HepG2 (cell line): ENCODE measurements at regions not wholly inside any gene's neighbourhood (a gene's known extent, or its start where the extent isn't known, plus 50 kb on each side); places are given as distances from the start of the nearest gene placed in this dataset.

Experiments
- ATAC-seq: fragments of 200-7000 bp; cut with Tn5 transposase; 3 replicates; pipeline ENCODE4 v1.9.1; 2020; ENCODE audit warnings: mild to moderate bottlenecking, moderate library complexity
- BruUV-seq: library from RNA; stranded (reverse); fragments of 400-500 nt; replicated peaks from 2 replicates; lab custom pipeline; 2021; lab: Mats Ljungman, UMichigan
- CTCF ChIA-PET: fragments of 300-600 bp; formaldehyde crosslinking; extraction: SDS; loops from one replicate; lab custom pipeline; 2021; ENCODE audit warnings: low total read pairs, inconsistent platforms, low intra/inter-chr PET ratio; lab: Yijun Ruan, JAX
- POLR2A ChIA-PET: fragments of 350-600 bp; sonication (Branson Sonifier 250); formaldehyde crosslinking; loops from one replicate; lab custom pipeline; 2020; ENCODE audit warnings: antibody characterized with exemption, inconsistent platforms; lab: Yijun Ruan, JAX
- DNase-seq: peaks from one replicate; pipeline ENCODE4 v3.0.0-alpha.2; 2015; ENCODE audit warnings: low spot score
- FAIRE-seq: peaks from 3 replicates; lab custom pipeline; 2011; peaks lifted over from hg19 to GRCh38; lab: Jason Lieb, UNC
- H2AFZ ChIP-seq: one replicate; pipeline ENCODE4 v1.6.1; 2011; ENCODE audit warnings: low read length, inconsistent platforms
- H3K27ac ChIP-seq: fragments of 300-600 bp; 3 replicates; pipeline ENCODE4 v1.8.0; 2011; ENCODE audit warnings: mixed run types, mild to moderate bottlenecking, mixed read lengths, low read length, inconsistent platforms; ENCODE audit not compliant: insufficient read depth; ENCODE audit errors: extremely low read length
- H3K27me3 ChIP-seq, 2 experiments: fragments of 200-600 bp in 1 of 2; 2 replicates in 1 of 2; 3 replicates in 1 of 2; pipeline versions ENCODE4 v1.6.0 to v1.8.0; 2011; ENCODE audit warnings: low read length in 2 of 2, mild to moderate bottlenecking in 2 of 2, moderate library complexity in 2 of 2, inconsistent platforms in 1 of 2; ENCODE audit not compliant: insufficient read depth in 2 of 2, control insufficient read depth in 1 of 2
- H3K36me3 ChIP-seq, 2 experiments: fragments of 200-600 bp in 1 of 2; replicated peaks in 1 of 2; 2 replicates in 1 of 2; 3 replicates in 1 of 2; pipeline versions ENCODE4 v1.5.1 to v1.8.0; 2011; ENCODE audit warnings: low read length in 2 of 2, inconsistent platforms in 1 of 2; ENCODE audit not compliant: insufficient read depth in 2 of 2, control insufficient read depth in 1 of 2
- H3K4me1 ChIP-seq: 2 replicates; pipeline ENCODE4 v1.5.1; 2012; ENCODE audit warnings: low read length, inconsistent platforms; ENCODE audit not compliant: insufficient read depth
- H3K4me2 ChIP-seq: 2 replicates; pipeline ENCODE4 v1.6.0; 2011; ENCODE audit warnings: low read depth, low read length, inconsistent platforms
- H3K4me3 ChIP-seq, 3 experiments: fragments of 200-600 bp in 1 of 3; sonication (generic), shearing (Covaris generic) in 1 of 3; replicated peaks in 1 of 3; 2 replicates each; pipeline ENCODE4 v1.5.1; 2011 to 2016; ENCODE audit warnings: low read length in 3 of 3, inconsistent platforms in 2 of 3, low read depth in 2 of 3, mild to moderate bottlenecking in 2 of 3, control low read depth in 1 of 3, mixed read lengths in 1 of 3; ENCODE audit not compliant: insufficient read depth in 1 of 3
- H3K79me2 ChIP-seq: one replicate; pipeline ENCODE4 v1.6.1; 2011; ENCODE audit warnings: low read length, inconsistent platforms; ENCODE audit not compliant: insufficient read depth
- H3K9ac ChIP-seq: 2 replicates; pipeline ENCODE4 v1.6.0; 2011; ENCODE audit warnings: mild to moderate bottlenecking, low read depth, low read length, inconsistent platforms; ENCODE audit not compliant: insufficient read depth
- H3K9me3 ChIP-seq: 2 replicates; pipeline ENCODE4 v1.5.1; 2012; ENCODE audit warnings: mild to moderate bottlenecking, low read length
- H4K20me1 ChIP-seq: 2 replicates; pipeline ENCODE4 v1.6.0; 2011; ENCODE audit warnings: inconsistent platforms, mild to moderate bottlenecking, low read length, moderate library complexity; ENCODE audit not compliant: insufficient read depth
- ATRX ChIP-seq: sonication (generic); formaldehyde crosslinking; IDR thresholded peaks from 2 replicates; pipeline ENCODE4 v1.4.0; 2020; ENCODE audit warnings: missing genetic modification reagents, borderline replicate concordance
- CEBPB ChIP-seq: IDR thresholded peaks from 2 replicates; pipeline ENCODE4 v1.6.1; 2011; ENCODE audit warnings: low read depth, low read length, improper control_type of control experiment, borderline replicate concordance
- KDM6A ChIP-seq: IDR thresholded peaks from 2 replicates; pipeline ENCODE4 v1.6.1; 2016; ENCODE audit warnings: low read depth
- MTA1 ChIP-seq: sonication (generic); formaldehyde crosslinking; IDR thresholded peaks from 2 replicates; pipeline ENCODE4 v1.4.0; 2020; ENCODE audit warnings: missing genetic modification reagents, mild to moderate bottlenecking, borderline replicate concordance
- MYC ChIP-seq: sonication (generic); formaldehyde crosslinking; IDR thresholded peaks from 2 replicates; pipeline ENCODE4 v1.9.0; 2021; ENCODE audit warnings: missing genetic modification reagents, borderline replicate concordance
- PRPF4 ChIP-seq: fragments of 200-400 bp; formaldehyde crosslinking; IDR thresholded peaks from 2 replicates; pipeline ENCODE4 v1.6.1; 2016; ENCODE audit warnings: low read length, low read depth; ENCODE audit not compliant: poor library complexity, severe bottlenecking
- SIX4 ChIP-seq: sonication (generic); formaldehyde crosslinking; IDR thresholded peaks from 2 replicates; pipeline ENCODE4 v1.4.0; 2020; ENCODE audit warnings: missing genetic modification reagents
- SOX6 ChIP-seq, 2 experiments: fragments of 450-650 bp in 1 of 2; sonication (generic) in 1 of 2; formaldehyde crosslinking in 1 of 2; IDR thresholded peaks; 2 replicates each; pipeline versions ENCODE4 v1.4.0 to v1.6.1; 2017 to 2020; ENCODE audit warnings: antibody characterized with exemption in 1 of 2, mild to moderate bottlenecking in 1 of 2, missing genetic modification reagents in 1 of 2
- TBX3 ChIP-seq: fragments of 450-650 bp; IDR thresholded peaks from 2 replicates; pipeline ENCODE4 v1.6.1; 2017; ENCODE audit warnings: antibody characterized with exemption, mild to moderate bottlenecking, inconsistent platforms, borderline replicate concordance
- TCF12 ChIP-seq, 2 experiments: fragments of 450-650 bp in 1 of 2; sonication (generic) in 1 of 2; formaldehyde crosslinking in 1 of 2; IDR thresholded peaks; 2 replicates each; pipeline versions ENCODE4 v1.6.1 to v1.8.0; 2017 to 2022; ENCODE audit warnings: antibody characterized with exemption in 1 of 2, mild to moderate bottlenecking in 1 of 2, missing genetic modification reagents in 1 of 2, moderate library complexity in 1 of 2
- ZEB1 ChIP-seq: IDR thresholded peaks from 2 replicates; pipeline ENCODE4 v1.6.1; 2012; ENCODE audit warnings: mild to moderate bottlenecking, low read depth, inconsistent platforms; ENCODE audit not compliant: insufficient replicate concordance
- ZNF12 ChIP-seq: sonication (generic); formaldehyde crosslinking; IDR thresholded peaks from 2 replicates; pipeline ENCODE4 v1.5.0; 2020; ENCODE audit warnings: missing genetic modification reagents
- ZNF234 ChIP-seq: sonication (generic); formaldehyde crosslinking; conservative IDR thresholded peaks from 2 replicates; pipeline ENCODE4 v1.5.1; 2020; ENCODE audit warnings: mild to moderate bottlenecking, missing genetic modification reagents
- ZNF441 ChIP-seq: sonication (generic); formaldehyde crosslinking; IDR thresholded peaks from 2 replicates; pipeline ENCODE4 v1.7.0; 2021; ENCODE audit warnings: missing genetic modification reagents, borderline replicate concordance
- ZNF563 ChIP-seq: sonication (generic); formaldehyde crosslinking; IDR thresholded peaks from 2 replicates; pipeline ENCODE4 v1.8.0; 2022; ENCODE audit warnings: mild to moderate bottlenecking, moderate library complexity, missing genetic modification reagents
- ZNF780A ChIP-seq: sonication (generic); formaldehyde crosslinking; IDR thresholded peaks from 2 replicates; pipeline ENCODE4 v1.8.0; 2022; ENCODE audit warnings: mild to moderate bottlenecking, missing genetic modification reagents, moderate library complexity
- WGBS: methylation state at CpG from one replicate; pipeline ENCODE4 v1.1.6; 2017; ENCODE audit warnings: low lambda C conversion rate; 5-methylcytosine and 5-hydroxymethylcytosine counted together
- in situ Hi-C: cut with HindIII; loops from 2 replicates; pipeline ENCODE4 v1.10.0; 2017; ENCODE audit warnings: low pct_unique_long_range_greater_than_20kb; ENCODE audit not compliant: extremely low pct_ligation_motif_present
- intact Hi-C: fragments of 100-400 bp; cut with micrococcal nuclease; formaldehyde crosslinking; loops from one replicate; pipeline ENCODE4 v1.10.0; 2022; ENCODE audit not compliant: unreplicated experiment
- TF ChIP-seq, protein P1 (sequence below): sonication (generic); formaldehyde crosslinking; IDR thresholded peaks from 2 replicates; pipeline ENCODE4 v1.4.0; 2020; ENCODE audit warnings: missing genetic modification reagents
- TF ChIP-seq, protein P2 (sequence below): sonication (generic); formaldehyde crosslinking; IDR thresholded peaks from 2 replicates; pipeline ENCODE4 v1.4.0; 2020; ENCODE audit warnings: mild to moderate bottlenecking, missing genetic modification reagents
- TF ChIP-seq, protein P3 (sequence below): sonication (generic); formaldehyde crosslinking; IDR thresholded peaks from 2 replicates; pipeline ENCODE4 v1.4.0; 2020; ENCODE audit warnings: mild to moderate bottlenecking, missing genetic modification reagents

DNA sequence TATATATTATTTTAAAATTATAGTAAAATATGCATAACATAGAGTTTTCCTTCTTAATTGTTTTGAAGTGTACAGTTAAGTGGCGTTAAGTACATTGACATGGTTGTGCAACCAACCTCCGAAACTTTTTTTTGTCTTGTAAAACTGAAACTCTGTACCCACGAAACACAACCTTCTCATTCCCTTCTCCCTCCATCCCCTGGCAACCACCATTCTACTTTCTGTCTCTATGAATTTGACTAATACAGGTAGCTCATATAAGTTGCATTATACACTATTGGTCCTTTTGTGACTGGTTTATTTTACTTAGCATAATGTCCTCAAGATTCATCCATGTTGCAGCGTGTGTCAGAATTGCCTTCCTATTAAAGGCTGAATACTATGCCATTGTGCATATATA, 179.4 kb downstream of the SATB1 start (continued):
- TF ChIP-seq, protein P1, sequence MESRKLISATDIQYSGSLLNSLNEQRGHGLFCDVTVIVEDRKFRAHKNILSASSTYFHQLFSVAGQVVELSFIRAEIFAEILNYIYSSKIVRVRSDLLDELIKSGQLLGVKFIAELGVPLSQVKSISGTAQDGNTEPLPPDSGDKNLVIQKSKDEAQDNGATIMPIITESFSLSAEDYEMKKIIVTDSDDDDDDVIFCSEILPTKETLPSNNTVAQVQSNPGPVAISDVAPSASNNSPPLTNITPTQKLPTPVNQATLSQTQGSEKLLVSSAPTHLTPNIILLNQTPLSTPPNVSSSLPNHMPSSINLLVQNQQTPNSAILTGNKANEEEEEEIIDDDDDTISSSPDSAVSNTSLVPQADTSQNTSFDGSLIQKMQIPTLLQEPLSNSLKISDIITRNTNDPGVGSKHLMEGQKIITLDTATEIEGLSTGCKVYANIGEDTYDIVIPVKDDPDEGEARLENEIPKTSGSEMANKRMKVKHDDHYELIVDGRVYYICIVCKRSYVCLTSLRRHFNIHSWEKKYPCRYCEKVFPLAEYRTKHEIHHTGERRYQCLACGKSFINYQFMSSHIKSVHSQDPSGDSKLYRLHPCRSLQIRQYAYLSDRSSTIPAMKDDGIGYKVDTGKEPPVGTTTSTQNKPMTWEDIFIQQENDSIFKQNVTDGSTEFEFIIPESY (CRISPR knock-in tag) = no peak
- TF ChIP-seq CEBPB (no peak), TBX3 (no peak)
- TF ChIP-seq, all 625 proteins: peak for 0

DNA sequence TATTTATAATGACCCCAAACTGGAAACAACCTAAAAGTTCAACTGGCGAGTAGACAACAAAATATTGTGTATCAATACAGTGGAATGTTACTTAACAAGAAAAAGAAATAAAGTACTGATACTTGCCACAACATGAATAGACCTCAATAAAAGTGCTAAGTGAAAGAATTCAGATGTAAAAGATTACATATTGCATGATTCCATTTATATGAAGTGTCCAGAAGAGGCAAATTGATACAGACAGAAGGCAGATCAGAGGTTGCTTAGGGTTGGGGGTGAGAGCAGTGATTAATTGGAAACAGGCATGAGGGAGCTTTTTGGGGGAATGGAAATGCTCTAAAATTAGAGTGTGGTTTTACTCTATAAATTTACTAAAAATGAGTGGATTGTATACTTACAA, 183.3 kb downstream of the SATB1 start:
- in situ Hi-C loops = no loop called here
- CTCF ChIA-PET = no interaction called here
- no peak for ATAC-seq
- TF ChIP-seq SOX6 (IDR thresholded peaks at IDR 0.05) (no peak), SOX6 (CRISPR knock-in tag; IDR thresholded peaks at IDR 0.05) (no peak), ZNF780A (CRISPR knock-in tag) (no peak), TCF12 (IDR thresholded peaks at IDR 0.05) (no peak), TCF12 (CRISPR knock-in tag; IDR thresholded peaks at IDR 0.05) (no peak), PRPF4 (no peak), ZNF441 (CRISPR knock-in tag) (no peak), SIX4 (CRISPR knock-in tag) (no peak), ZNF234 (no peak), KDM6A (CRISPR knock-in tag) (no peak), MTA1 (CRISPR knock-in tag) (no peak), ZNF12 (CRISPR knock-in tag) (no peak), ATRX (CRISPR knock-in tag) (no peak), ZNF563 (CRISPR knock-in tag) (no peak), MYC (no peak), ZEB1 (no peak)
- TF ChIP-seq, protein P2, sequence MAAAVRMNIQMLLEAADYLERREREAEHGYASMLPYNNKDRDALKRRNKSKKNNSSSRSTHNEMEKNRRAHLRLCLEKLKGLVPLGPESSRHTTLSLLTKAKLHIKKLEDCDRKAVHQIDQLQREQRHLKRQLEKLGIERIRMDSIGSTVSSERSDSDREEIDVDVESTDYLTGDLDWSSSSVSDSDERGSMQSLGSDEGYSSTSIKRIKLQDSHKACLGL (CRISPR knock-in tag) = no peak
- TF ChIP-seq, protein P3, sequence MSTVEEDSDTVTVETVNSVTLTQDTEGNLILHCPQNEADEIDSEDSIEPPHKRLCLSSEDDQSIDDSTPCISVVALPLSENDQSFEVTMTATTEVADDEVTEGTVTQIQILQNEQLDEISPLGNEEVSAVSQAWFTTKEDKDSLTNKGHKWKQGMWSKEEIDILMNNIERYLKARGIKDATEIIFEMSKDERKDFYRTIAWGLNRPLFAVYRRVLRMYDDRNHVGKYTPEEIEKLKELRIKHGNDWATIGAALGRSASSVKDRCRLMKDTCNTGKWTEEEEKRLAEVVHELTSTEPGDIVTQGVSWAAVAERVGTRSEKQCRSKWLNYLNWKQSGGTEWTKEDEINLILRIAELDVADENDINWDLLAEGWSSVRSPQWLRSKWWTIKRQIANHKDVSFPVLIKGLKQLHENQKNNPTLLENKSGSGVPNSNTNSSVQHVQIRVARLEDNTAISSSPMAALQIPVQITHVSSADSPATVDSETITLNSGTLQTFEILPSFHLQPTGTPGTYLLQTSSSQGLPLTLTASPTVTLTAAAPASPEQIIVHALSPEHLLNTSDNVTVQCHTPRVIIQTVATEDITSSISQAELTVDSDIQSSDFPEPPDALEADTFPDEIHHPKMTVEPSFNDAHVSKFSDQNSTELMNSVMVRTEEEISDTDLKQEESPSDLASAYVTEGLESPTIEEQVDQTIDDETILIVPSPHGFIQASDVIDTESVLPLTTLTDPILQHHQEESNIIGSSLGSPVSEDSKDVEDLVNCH (CRISPR knock-in tag) = no peak

More for the DNA sequence above, 183.3 kb downstream of the SATB1 start:
- H4K20me1 ChIP-seq = no peaks in the 10 kb centered on the region
- no peaks in the 10 kb centered on the region for H3K79me2 ChIP-seq
- no peaks in the 10 kb centered on the region for H3K9me3 ChIP-seq
- no peaks in the 10 kb centered on the region for H3K27me3 ChIP-seq
- H3K4me2 ChIP-seq = no peak overlapping the region
- no peaks in the 10 kb centered on the region for H3K36me3 ChIP-seq
- H3K27ac ChIP-seq = no peak overlapping the region
- no peaks in the 10 kb centered on the region for H3K4me1 ChIP-seq
- no TSS peak for BruUV-seq
- FAIRE-seq (no peak), DNase-seq (no peak)
- H2AFZ ChIP-seq = no peak overlapping the region
- H3K4me3 ChIP-seq = no peak overlapping the region
- intact Hi-C loops = no loop called here
- WGBS = 0% methylated on average over 1 of the region's 1 CpG
- POLR2A ChIA-PET = no interaction called here
- H3K9ac ChIP-seq = no peak overlapping the region
